ENCODE measurements at regions not wholly inside any gene's neighbourhood (a gene's known extent, or its start where the extent isn't known, plus 50 kb on each side); places are given as distances from the start of the nearest gene placed in this dataset.
"Not testable (repeated sequence)": the region's sequence is repeated elsewhere in the genome, so short reads cannot be mapped to it uniquely, and the experiment has no call there.

DNA sequence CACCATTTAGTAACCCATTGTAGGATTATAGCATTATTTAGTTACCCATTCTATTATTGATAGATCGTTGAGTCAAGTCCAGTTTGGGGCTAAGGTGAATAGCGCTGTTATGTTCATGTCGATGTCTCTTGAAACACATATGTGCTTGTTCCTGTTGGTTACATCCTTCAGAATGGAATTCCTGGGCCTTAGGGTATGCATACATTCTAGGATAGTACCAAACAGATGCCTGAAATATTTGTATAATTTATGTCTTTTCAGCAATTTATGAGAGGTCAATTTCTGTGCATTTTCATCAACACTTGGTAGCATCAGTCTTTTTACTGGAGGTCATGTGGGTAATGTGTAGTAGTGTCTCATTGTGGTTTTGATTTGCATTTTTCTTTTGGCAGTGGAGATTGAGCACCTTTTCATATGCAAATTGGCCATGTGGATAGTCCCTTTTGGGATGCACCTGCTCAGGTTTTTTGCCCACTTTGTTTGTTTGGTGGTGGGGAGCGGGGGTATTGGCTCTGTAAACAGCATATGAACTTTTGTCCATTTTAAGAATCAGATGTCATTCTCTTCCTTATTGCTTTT lies 104.2 kb downstream of the CDRT15L2 start:
- DNase-seq: not testable (repeated sequence)

DNA sequence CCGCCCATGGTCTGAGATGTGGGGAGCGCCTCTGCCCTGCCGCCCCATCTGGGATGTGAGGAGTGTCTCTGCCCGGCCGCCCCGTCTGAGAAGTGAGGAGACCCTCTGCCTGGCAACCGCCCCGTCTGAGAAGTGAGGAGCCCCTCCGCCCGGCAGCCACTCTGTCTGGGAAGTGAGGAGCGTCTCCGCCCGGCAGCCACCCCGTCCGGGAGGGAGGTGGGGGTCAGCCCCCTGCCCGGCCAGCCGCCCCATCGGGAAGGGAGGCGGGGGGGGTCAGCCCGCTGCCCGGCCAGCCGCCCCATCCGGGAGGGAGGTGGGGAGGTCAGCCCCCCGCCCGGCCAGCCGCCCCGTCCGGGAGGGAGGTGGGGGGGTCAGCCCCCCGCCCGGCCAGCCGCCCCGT lies 105.5 kb downstream of the CDRT15L2 start:
- DNase-seq: not testable (repeated sequence)

DNA sequence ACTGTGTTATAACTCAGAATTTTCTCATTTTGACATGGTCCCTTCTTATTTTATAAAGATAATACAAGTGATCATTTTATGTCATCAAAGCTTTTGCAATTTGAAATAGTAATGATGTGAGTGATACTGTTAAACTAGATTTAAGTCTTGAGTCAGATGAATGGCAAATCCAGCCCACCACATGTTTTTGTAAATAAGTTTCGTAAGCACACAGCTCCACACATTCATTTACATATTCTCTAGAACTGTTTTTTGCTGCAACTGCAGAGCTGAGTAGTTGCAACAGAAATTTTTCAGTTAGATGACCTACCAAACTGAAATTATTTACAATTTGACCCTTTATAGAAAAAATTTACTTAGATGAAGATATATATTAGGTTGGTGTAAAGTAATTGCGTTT lies 108.1 kb downstream of the CDRT15L2 start:
- DNase-seq: not testable (repeated sequence)

DNA sequence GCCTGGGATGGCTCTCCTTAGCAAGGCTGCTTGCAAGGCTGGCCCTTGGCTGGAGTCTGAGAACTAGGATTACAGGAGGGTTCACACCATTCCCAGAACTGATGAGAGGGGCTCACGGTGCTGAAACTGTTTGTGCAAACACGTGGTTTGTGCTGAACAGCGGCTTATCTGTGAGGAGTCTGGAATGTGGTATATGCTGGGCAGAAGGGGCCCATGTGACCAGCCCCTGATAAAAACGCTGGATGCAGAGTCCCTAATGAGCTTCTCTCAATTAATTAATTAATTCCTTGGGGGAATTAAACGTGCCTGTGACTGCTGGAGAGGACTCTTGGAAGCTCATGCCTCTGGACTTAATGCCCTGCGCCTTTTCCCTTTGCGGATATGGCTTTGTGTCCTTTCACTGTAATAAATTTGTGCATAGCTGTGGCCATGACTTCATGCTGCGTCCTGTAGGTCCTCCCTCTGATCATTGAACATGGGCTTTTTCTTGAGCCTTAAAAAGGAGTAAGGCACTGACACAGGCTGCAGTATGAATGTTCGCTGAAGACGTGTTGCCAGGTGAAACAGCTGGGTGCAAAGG lies 109.7 kb downstream of the CDRT15L2 start:
- DNase-seq: not testable (repeated sequence)

DNA sequence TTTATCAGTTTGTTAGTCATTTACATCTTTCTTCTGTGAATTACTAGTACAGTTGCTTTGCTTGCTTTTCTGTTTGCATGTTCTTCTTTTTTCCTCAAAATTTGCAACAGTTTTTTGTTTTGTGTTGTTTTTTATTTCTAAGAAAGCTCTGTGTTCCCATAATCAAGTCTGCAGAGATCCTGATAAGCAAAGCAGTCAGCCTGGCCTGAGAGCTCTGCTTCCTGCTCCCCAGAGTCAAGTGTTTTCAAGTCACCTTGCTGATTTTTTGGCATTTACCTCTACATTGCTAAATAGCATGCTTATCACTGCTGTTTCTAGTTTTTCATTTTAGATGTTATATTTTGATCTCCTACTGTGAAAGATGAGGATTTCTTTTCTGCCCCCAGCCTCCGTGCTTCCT lies 113.2 kb downstream of the CDRT15L2 start:
- not testable (repeated sequence) for DNase-seq

DNA sequence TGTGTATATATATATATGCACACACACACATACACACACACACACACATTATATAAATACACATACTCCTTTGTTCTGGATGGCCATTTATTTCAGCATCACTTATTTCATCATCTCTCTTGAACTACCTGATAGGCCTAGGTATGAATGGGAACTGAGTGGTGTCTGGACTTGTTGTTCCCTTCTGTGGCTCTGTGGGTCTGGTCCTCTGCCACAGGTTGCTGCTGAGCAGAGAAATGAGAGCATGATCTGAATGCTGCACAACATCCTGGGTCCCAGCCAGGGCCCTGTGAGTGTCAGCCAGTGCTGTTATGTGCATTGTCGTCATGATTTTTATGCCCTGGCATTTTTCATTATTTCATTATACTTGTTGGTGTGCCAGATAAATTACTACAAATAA lies 116.3 kb downstream of the CDRT15L2 start:
- DNase-seq: not testable (repeated sequence)

DNA sequence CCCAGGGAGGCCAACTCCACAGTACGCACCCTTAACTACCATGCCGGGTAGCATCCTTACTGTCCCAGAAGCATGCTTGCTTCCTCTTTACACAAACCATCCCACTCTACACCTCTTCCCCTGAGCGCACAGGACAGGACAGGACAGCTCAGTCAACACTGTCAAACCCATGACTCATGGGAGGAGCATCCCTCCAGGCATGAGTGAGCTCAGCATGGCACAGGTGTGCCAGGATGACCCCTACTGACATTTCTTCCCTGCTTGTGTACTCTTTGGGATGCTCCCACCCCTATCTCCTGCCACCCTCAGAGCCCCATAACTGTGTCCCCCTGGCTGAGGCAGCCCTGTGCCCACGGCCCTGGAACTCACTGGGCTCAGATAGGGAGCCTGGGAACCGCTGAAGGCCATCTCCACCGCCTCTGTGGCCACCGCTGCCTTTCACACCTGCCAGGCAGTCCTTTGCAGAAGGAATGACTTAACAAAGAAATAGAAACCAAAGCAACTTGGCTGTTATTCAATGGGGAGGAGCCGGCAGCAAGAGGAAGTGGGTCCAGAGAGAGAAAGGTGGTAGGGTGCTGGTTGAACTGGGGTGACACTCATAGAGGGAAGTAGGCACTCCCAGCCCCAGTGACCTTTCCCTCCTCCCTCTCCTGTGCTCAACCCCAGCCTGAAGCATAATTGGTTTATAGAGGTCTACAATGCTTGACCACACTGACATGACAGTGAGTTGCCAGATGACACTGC lies 119.1 kb downstream of the CDRT15L2 start:
- DNase-seq: not testable (repeated sequence)

DNA sequence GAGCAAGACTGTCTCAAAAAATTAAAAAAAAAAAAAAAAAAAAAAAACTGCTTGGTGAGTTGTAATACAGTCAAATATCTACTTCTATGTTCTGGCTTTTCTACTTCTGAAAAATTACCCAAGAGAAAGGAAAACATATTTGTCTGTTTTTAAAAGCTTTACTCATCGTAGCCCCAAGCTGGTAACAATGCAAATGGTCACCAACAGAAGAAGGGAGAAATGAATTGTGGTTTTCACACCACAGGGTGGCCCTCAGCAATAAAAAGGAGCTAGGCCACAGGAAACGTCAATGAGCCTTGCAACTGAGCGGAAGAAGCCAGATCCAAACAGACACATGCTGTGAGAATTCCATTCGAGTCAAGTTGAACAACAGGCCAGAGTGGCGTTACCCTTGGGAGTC lies 121.0 kb downstream of the CDRT15L2 start:
- not testable (repeated sequence) for DNase-seq

DNA sequence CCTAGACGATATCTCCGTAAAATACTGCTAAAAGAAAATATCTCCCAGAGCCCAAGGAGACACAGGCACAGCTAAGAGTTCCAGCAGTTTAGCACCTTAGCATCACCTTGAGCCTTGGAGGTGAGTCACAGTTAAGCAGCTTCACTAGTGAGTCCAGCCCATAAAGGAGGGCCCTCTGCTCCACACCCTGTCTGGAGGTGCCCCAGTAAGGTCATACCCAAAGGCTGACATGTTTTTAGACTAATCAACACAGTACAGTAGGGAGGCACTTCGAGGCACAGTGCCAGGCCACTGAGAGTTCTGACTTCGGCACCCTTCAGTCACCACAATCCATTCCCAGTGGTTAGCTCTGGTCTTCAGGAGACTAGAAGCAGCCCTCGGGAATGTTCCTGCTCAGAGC lies 121.8 kb downstream of the CDRT15L2 start:
- not testable (repeated sequence) for DNase-seq

DNA sequence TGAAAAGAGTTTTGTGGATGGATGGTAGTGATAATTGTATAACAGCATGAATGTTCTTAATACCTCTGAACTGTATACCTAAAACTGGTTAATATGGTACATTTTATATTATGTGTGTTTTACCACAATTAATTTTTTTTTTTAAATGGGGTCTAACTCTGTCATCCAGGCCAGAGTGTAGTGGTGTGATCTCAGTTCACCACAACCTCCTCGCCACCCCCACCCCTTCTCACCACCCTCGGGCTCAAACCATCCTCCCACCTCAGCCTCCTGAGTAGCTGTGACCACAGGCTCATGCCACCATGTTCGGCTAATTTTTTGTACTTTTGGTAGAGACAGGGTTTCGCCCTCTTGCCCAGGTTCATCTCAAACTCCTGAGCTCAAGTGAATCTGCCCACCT lies 123.2 kb downstream of the CDRT15L2 start:
- no peak for DNase-seq

DNA sequence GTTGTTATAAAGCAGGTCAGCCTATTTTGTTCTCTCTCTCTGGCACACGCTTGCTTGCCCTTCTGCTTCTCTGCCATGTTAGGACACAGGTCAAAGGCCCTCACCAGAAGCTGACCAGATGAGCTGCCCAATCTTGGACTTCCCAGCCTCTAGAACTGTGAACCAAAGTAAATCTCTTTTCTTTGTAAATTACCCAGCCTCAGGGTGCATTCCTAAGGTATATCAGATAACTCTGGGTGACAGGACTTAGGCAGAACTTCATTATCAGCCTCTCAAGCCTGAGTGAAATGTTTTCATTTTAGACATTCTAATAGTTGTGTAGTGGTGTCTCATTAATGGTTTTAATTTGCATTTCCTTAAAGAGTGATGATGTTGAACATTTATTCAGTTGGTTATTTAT lies 124.3 kb downstream of the CDRT15L2 start:
- DNase-seq: no peak

DNA sequence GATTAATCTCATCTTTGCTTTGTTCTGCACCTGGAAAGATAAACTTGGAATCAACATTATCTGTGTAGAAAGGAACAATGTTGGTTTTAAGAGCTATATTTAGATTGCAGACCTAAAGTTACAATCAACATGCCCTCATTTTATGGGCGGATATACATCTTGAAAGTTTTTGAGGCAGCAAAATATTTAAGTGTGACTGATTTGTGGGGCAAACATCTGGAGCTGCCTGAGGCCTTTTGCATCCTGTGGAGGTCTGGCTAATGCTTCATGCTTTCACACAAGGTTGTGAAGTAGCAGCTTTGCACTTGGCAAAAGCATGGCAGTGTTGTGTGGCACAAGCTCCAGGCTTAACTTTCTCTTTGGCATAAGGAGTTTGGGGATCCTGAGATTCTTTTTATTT lies 125.7 kb downstream of the CDRT15L2 start:
- DNase-seq: not testable (repeated sequence)

DNA sequence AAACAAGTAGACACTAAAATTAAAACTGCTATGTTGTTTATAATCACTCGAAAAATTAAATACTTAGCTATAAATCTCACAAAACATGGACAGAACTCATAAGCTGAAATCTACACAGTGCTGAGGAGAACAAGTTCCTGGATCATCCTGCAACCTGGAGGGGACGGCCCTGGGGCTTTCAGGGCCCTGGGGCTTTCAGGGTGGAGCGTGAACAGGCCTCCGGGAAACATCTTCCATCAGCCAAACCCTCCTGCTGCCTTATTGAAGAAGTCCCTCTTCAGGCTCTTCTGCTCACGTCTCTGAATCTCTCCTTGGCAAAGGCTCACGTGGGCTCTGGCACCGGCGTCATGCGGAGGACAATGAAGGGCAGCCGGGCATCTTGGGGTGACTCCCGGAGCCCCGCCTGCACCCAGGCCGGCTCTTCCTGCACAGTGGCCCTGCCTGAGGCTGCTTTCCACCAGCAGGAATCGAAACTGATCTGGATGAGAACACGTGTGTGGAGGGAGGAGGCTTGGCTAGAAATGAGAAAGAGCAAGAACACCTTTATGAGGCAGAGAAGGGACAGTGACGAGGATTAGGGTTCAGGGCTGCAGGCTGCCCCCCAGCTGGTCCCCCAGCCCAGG lies 127.3 kb downstream of the CDRT15L2 start:
- DNase-seq: no peak

DNA sequence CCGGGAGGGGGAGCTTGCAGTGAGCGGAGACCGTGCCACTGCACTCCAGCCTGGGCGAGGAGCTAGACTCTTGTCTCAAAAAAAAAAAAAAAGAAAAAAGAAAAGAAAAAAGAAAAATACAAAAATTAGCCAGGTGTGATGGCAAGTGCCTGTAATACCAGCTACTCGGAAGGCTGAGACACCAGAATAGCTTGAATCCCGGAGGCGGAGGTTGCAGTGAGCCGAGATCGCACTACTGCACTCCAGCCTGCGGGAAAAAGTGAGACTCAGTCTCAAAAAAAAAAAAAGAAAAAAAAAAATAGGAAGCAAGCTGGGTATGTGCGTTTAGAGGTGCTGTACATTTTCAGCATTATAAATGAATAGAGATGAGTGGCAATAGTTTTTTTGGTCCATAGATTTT lies 129.3 kb downstream of the CDRT15L2 start:
- DNase-seq: not testable (repeated sequence)

DNA sequence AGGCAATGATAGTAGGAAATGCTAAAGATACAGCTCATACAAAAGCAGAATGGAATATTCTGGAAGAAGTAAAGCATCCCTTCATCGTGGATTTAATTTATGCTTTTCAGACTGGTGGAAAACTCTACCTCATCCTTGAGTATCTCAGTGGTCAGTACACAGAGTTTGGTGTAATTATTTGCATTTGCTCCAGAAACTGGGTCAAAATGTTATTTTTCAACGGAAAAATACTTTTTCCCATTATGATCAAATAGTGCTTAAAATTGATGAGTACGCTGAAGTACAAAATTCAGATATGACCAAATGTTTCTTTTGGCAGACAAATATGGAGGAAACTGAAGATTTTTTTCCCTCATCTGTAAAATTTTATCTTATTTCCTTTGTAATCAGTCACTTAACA lies 137.0 kb downstream of the CDRT15L2 start:
- not testable (repeated sequence) for DNase-seq

DNA sequence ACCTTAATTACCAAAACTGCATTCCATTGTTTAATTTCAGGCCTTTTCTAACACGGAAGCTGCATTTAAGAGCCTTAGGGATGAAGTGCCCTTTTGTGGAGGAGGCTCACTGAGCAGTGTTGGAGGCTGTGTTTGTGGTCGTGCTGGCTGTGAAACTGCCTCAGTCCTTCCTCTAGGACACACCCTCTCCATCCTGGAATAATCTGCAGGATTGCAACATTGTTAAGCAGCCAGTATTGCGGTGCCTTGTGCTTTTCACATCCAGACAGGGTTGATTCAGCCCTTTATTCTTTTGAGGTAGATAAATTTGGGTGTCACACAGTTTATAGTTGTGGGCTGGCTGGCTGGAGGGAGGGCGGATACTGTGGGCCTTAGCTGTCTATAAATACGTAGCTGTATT lies 141.6 kb downstream of the CDRT15L2 start:
- no peak for DNase-seq

DNA sequence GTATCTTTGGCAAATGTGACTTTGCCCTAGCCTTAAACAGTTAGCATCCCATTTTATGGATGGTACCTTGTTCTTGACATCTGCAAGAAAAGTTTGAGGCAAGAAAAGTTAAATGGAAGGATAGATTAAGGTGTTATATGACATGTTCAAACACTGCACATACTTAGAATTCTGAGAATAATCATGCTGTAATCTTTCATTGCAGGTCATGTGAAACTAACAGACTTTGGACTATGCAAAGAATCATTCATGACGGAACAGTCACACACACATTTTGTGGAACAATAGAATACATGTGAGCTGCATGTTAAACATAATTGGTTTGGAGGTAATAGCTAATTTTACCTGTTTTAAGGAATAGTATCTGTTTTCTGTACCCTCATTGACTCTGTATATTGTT lies 144.9 kb downstream of the CDRT15L2 start:
- DNase-seq: not testable (repeated sequence)

DNA sequence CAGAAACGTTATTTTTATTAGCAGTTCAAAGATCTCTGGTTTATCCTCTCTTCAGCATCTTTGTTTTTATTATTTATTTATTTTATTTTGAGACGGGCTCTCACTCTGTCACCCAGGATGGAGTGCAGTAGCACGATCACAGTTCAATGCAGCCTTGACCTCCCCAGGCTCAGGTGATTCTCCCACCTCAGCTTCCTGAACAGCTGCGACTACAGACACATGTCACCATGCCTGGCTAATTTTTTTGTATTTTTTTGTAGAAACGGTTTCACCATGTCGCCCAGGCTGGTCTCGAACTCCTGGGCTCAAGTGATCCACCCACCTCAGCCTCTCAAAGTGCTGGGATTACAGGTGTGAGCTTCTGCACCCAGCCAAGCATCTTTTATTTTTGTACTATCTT lies 147.7 kb downstream of the CDRT15L2 start:
- not testable (repeated sequence) for DNase-seq

DNA sequence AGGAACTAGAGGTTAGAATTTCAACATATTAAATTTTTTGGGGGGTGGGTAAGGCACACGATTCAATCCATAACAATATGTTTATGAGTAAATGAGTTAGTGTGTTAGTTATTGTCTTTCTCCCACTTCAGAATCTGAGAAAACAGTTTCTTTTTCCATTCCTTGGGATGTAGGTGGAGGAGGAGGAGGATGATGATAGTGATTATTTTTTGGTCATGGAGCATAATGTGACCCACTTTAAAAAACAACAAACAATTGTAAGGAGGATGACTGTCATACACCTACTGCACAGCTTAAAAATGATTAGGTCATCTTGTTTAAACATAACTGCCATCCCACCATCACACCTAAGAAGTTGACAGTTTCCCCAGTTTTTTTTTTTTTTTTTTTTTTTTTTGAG lies 148.7 kb downstream of the CDRT15L2 start:
- DNase-seq: no peak

DNA sequence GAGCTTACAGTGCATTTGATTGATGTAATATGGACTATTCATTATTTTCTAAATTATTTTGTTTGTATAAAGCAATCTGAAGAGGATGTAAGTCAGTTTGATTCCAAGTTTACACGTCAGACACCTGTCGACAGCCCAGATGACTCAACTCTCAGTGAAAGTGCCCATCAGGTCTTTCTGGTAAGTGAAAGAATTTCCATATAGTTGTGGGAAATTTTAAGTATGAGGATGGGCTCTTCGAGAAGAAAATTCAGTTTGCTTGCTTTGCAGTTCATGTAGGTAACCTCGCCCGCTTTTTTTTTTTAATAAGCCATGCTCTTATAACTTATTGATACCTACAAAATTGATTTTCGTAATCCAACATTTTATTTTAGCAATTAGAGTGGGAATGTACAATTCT lies 151.6 kb downstream of the CDRT15L2 start:
- not testable (repeated sequence) for DNase-seq

DNA sequence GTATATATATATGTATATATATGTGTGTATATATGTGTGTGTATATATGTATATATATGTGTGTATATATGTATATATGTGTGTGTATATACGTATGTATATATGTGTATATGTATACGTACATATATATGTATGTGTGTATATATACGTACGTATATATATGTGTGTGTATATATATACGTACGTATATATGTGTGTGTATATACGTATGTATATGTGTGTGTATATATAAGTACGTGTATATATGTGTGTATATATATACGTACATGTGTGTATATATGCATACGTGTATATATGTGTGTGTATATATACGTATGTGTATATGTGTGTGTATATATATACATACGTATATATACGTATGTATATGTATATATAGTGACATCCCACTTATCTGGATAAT lies 154.4 kb downstream of the CDRT15L2 start:
- DNase-seq: no peak

DNA sequence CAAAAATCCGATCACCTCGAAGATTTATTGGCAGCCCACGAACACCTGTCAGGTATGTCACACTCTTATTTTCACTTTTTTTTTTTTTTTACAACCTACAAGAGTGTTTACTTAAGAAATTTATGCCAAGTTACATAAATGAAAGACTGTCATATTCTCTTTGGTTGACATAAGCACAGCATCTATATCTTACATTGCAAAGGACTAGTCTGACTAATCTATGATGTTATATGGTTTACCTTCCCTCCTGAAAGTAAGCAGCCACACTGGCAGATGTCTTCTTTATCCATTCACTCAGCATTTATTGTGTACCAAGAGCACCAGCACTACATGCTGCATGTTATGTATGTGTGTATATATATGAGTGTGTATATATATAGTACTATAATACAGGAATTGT lies 156.3 kb downstream of the CDRT15L2 start:
- no peak for DNase-seq

DNA sequence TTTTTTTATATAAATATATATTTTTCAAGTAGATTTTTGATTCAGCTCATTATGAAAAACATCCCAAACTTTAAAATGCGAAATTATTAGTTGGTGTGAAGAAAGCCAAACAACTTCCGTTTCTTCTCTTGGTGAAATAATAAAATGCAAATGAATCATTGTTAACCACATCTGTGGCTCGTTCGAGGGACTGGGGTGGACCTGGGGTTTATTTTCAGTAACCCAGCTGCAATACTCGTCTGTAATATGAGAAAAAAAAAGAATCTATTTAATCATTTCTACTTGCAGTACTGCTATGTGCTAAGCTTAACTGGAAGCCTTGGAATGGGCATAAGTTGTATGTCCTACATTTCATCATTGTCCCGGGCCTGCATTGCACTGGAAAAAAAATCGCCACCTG lies 158.1 kb downstream of the CDRT15L2 start:
- not testable (repeated sequence) for DNase-seq

DNA sequence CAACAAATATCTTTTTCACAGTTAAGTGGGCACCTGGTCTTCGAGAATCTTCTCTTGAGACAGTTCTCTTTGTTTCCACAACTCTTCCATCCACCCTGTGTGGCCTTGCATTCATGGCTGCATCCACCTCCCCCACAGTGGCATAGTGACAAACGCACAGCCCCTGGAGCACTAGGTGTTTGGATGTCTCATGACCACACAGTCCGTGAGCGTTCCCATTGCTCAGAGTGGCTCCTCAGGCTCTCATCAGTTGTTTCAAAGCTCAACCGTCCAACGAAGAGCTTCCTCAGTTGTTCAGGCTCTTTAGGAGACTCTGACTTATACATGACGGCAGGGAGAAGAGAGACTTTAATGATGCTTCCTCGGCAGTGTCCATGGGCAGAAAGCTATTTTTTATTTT lies 191.6 kb downstream of the CDRT15L2 start:
- no peak for DNase-seq

Measured in activated naive CD4-positive, alpha-beta T cell (primary cell).